Uterus (tissue), 2 donors: ENCODE measurements at regions not wholly inside any gene's neighbourhood (a gene's known extent, or its start where the extent isn't known, plus 50 kb on each side); places are given as distances from the start of the nearest gene placed in this dataset.

Experiments used
- CTCF ChIP-seq, 4 experiments: fragments of 200-600 bp in 2 of 4; fragments of 450-650 bp in 2 of 4; sonication (generic) in 2 of 4; IDR thresholded peaks; one replicate each; pipeline ENCODE4 v1.5.1; 2016 to 2019; ENCODE audit warnings: antibody characterized with exemption in 4 of 4, mild to moderate bottlenecking in 2 of 4, moderate library complexity in 1 of 4
- POLR2A ChIP-seq, 2 donors: fragments of 450-650 bp; IDR thresholded peaks; one replicate each; pipeline ENCODE4 v1.6.1; 2016; ENCODE audit warnings: antibody characterized with exemption in 2 of 2, mild to moderate bottlenecking in 1 of 2, moderate library complexity in 1 of 2

- TF ChIP-seq CTCF (IDR thresholded peaks at IDR 0.05), result no peak
- no peak for TF ChIP-seq POLR2A (IDR thresholded peaks at IDR 0.05)
These were observed 610.3 kb upstream of the KLF4 start for GRCh38 chr9:108099854-108100253.
